ENCODE measurements at regions not wholly inside any gene's neighbourhood (a gene's known extent, or its start where the extent isn't known, plus 50 kb on each side); places are given as distances from the start of the nearest gene placed in this dataset.
"Not testable (repeated sequence)": the region's sequence is repeated elsewhere in the genome, so short reads cannot be mapped to it uniquely, and the experiment has no call there.

DNA sequence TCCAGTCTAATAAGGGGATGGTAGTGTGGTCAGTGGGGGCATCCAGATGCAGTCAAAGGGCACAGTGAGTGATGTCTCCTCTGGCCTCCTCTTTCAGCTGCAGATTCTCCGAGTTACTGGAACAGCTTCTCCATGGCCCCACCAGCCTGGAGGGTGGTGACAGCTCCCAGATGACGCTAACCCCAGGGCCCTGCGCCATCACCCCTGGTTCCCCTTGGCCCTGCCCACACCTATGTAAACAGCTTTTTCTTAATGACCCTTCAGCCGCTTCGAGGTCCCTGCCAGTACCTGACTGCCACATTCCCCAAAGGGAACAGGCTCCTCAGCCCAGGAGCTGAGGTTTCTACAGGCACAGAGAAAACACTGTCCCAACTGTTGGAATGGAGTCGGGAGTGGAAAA lies 235.0 kb downstream of the POTED start:
- H3K27ac ChIP-seq (ENCODE audit: control insufficient read depth, insufficient read depth, low read length); H3K4me1 ChIP-seq (ENCODE audit: control insufficient read depth, extremely low read depth, insufficient read depth, low read length); H3K79me2 ChIP-seq (ENCODE audit: control insufficient read depth, insufficient read depth, low read length); H3K9ac ChIP-seq (ENCODE audit: control insufficient read depth, extremely low read depth, insufficient read depth, low read length); H3K27me3 ChIP-seq (ENCODE audit: control insufficient read depth, extremely low read depth, insufficient read depth, low read length); dilution Hi-C loops (cut with MboI; ENCODE audit: extremely low pct_ligation_motif_present, low sequenced_read_pairs); H2AFZ ChIP-seq (ENCODE audit: control insufficient read depth, low read length); FAIRE-seq; H3K4me3 ChIP-seq (ENCODE audit: control insufficient read depth in 2 of 3, extremely low read depth in 1 of 3, insufficient read depth in 2 of 3, low read depth in 1 of 3, low read length in 3 of 3); DNase-seq (ENCODE audit: low read depth, low spot score); H4K20me1 ChIP-seq (ENCODE audit: control insufficient read depth, extremely low read depth, insufficient read depth, low read length); H3K9me1 ChIP-seq (ENCODE audit: control insufficient read depth, extremely low read depth, insufficient read depth, low read length); H3K9me3 ChIP-seq (ENCODE audit: control insufficient read depth, low read depth, low read length); H3K4me2 ChIP-seq (ENCODE audit: control insufficient read depth, extremely low read depth, insufficient read depth, low read depth, low read length); H3K36me3 ChIP-seq (ENCODE audit: control insufficient read depth in 2 of 2, extremely low read depth in 1 of 2, insufficient read depth in 2 of 2, low read length in 2 of 2): not testable (repeated sequence)

DNA sequence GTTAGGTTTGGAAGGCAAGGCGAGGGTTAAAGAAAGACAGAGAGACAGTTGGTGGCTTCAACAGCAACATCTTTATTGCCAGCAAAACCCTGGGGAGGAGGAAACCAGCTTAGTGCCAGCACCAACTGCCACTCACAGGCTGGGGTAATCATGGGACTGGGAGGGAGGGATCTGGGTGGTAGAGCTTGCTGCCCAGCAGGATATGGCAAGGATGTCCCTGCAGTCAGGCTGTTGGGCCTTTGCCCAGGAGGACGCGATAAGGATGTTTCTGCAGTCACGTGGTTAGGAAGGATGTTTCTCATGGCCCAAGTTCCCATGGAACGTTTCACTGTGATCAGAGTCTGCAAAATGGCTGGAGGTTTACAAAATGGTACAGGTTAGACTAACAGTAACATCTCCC lies 233.5 kb downstream of the POTED start:
- H3K27ac ChIP-seq (ENCODE audit: control insufficient read depth, insufficient read depth, low read length); H3K9me1 ChIP-seq (ENCODE audit: control insufficient read depth, extremely low read depth, insufficient read depth, low read length); H3K79me2 ChIP-seq (ENCODE audit: control insufficient read depth, insufficient read depth, low read length); H3K9me3 ChIP-seq (ENCODE audit: control insufficient read depth, low read depth, low read length); H2AFZ ChIP-seq (ENCODE audit: control insufficient read depth, low read length); H3K9ac ChIP-seq (ENCODE audit: control insufficient read depth, extremely low read depth, insufficient read depth, low read length); dilution Hi-C loops (cut with MboI; ENCODE audit: extremely low pct_ligation_motif_present, low sequenced_read_pairs); H3K4me1 ChIP-seq (ENCODE audit: control insufficient read depth, extremely low read depth, insufficient read depth, low read length); DNase-seq (ENCODE audit: low read depth, low spot score); H3K4me2 ChIP-seq (ENCODE audit: control insufficient read depth, extremely low read depth, insufficient read depth, low read depth, low read length); H3K27me3 ChIP-seq (ENCODE audit: control insufficient read depth, extremely low read depth, insufficient read depth, low read length); FAIRE-seq; H3K4me3 ChIP-seq (ENCODE audit: control insufficient read depth in 2 of 3, extremely low read depth in 1 of 3, insufficient read depth in 2 of 3, low read depth in 1 of 3, low read length in 3 of 3); H3K36me3 ChIP-seq (ENCODE audit: control insufficient read depth in 2 of 2, extremely low read depth in 1 of 2, insufficient read depth in 2 of 2, low read length in 2 of 2); H4K20me1 ChIP-seq (ENCODE audit: control insufficient read depth, extremely low read depth, insufficient read depth, low read length): not testable (repeated sequence)

DNA sequence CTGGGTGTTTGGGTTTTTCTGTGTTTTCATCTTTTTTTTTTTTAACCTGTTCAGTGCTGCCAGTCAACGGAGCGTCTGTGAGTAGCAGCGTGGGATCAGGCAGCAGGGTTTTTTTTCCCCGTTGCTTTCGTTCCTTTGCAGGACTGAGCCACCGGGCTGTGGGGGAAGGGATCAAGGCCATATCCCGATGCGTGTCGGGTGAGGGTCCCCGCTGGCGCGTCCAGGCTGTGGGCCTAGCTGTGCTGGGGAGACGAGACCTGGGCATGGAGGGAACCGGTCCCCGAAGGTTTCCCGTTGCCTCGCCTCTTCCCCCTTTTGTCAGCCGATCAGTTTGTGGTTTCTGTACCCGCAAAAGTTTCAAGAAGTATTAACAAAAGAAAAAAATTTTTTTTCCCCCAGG lies 218.1 kb downstream of the POTED start:
- H3K79me2 ChIP-seq (ENCODE audit: control insufficient read depth, insufficient read depth, low read length); H3K27me3 ChIP-seq (ENCODE audit: control insufficient read depth, extremely low read depth, insufficient read depth, low read length); H2AFZ ChIP-seq (ENCODE audit: control insufficient read depth, low read length); H3K27ac ChIP-seq (ENCODE audit: control insufficient read depth, insufficient read depth, low read length); H4K20me1 ChIP-seq (ENCODE audit: control insufficient read depth, extremely low read depth, insufficient read depth, low read length); H3K9me1 ChIP-seq (ENCODE audit: control insufficient read depth, extremely low read depth, insufficient read depth, low read length); FAIRE-seq; dilution Hi-C loops (cut with MboI; ENCODE audit: extremely low pct_ligation_motif_present, low sequenced_read_pairs); DNase-seq (ENCODE audit: low read depth, low spot score); H3K4me2 ChIP-seq (ENCODE audit: control insufficient read depth, extremely low read depth, insufficient read depth, low read depth, low read length); H3K9me3 ChIP-seq (ENCODE audit: control insufficient read depth, low read depth, low read length); H3K36me3 ChIP-seq (ENCODE audit: control insufficient read depth in 2 of 2, extremely low read depth in 1 of 2, insufficient read depth in 2 of 2, low read length in 2 of 2); H3K4me1 ChIP-seq (ENCODE audit: control insufficient read depth, extremely low read depth, insufficient read depth, low read length); H3K9ac ChIP-seq (ENCODE audit: control insufficient read depth, extremely low read depth, insufficient read depth, low read length); H3K4me3 ChIP-seq (ENCODE audit: control insufficient read depth in 2 of 3, extremely low read depth in 1 of 3, insufficient read depth in 2 of 3, low read depth in 1 of 3, low read length in 3 of 3): not testable (repeated sequence)

Measured in keratinocyte (primary cell).